NCI-H2029 (cell line): ENCODE measurements at regions not wholly inside any gene's neighbourhood (a gene's known extent, or its start where the extent isn't known, plus 50 kb on each side); places are given as distances from the start of the nearest gene placed in this dataset.

Source experiments
- DNase-seq: peaks from one replicate; lab custom pipeline; 2025; lab: John Stamatoyannopoulos, UW

DNA sequence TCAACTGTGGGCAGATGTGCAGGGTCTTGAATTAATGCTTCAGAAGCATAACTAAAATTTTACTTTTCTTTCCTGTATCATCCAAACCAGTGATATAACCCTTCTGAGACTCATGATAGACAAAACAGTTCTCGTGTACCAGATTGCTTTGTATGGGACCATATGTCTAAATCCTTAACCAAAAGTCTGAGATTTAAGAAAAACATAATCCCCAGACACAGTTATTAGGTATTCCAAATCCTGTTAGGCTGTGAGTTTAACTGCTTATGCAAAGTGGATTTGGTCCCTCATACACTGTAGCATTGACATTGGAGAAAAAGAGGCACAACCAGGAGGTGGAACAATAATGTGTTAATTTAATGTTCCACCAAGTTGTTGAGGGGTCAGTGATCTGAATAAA is 235.0 kb downstream of the PMAIP1 start:
- DNase-seq: no peak

DNA sequence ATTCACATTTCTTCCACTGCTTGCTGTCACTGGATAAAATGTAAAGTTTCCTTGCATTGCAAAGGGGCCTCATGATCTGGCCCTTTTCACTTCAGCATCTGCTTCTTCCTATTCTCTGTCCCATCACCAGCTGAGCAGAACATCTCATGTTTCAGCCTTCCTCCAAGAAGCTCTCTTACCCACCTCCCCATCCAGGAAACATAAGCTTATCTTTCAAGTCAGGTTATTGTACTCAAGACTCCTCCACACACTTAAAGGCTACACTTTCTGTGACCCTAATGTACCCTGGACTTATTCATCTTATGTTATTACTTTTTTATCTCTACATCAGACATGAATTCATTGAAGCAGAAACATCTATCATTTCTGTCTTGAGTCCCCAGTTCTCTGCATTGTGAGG is 230.5 kb downstream of the PMAIP1 start:
- no peak for DNase-seq

GRCh38 chr18:60123031-60123430 is 223.2 kb downstream of the PMAIP1 start:
- DNase-seq: no peak

DNA sequence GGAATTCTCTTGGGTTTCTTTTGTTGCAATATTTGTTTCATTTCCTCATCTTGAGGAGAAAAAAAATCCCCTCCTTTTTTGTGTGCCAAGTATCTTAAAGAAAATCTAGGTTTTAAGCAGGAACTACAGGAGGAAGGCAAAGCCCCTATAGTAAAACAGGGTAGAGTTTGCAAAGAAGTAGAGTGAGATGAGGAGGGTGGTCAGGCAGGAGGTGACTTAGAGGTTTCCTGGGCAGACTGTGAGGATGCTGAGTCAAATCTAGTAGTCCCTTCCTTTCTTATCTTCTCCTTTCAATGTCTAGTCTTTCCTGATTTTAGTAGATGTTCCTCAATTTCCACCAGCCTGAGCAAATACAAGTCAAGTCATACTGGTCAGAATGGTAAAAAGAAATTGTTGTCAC is 222.5 kb downstream of the PMAIP1 start:
- DNase-seq: no peak

GRCh38 chr18:60120231-60120750 is 220.5 kb downstream of the PMAIP1 start:
- DNase-seq: no peak

DNA sequence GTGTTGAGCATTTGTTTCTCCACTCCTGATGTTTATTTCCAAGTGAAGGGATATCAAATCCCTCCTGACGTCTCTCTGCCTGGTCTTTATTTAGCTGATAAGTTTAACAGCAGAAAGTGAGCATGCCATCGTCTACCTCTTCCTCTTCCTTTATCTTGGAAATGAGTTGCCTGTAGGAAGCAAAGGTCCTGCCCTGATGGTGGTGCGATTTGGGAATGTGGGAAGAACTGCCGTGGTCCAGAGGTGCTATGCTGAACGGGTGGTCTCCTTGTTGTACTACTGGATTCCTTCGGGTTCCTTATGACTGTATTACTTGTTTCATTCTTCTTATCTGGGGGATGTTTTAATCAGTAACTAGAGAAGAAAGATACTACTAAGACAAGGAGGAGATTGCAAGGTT is 217.5 kb downstream of the PMAIP1 start:
- DNase-seq: no peak

- DNase-seq: no peak
Measured at GRCh38 chr18:60113396-60113795, 213.6 kb downstream of the PMAIP1 start.

DNA sequence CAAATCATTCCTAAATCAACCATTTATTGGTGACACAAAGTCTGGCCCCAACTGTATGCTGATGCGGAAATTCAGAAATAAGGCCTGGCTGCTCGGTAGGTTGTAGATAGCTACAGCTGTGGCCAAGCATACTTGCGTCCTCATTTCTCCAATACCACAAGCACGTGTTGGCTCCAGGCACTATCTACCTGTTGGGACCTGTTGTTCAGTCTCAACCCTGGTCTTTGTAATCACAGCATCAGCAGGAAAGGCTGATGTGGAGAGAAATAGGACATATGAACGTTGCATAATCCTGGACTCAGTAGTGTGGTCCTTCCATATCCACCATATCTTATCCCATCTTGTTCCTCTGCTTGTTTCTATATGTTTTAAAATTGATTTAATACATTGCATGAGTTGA is 212.6 kb downstream of the PMAIP1 start:
- DNase-seq: no peak

DNA sequence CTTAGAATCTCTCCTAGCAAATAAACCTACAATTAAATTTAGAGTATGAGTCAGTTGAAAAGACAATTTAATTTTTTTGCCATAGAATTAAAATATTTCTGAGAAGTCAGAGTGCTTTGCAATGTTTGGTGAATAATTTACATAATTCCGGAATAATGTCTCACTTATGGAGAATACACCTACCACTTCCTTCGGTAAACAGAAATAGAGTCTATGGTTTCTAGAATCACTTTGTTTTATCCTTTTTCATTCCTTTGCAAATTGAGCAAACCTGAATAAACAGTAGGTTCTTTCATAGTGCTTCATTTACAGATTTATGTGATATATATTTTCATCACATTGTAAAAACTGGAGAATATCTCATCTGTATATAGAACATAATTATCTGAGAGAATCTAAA is 211.7 kb downstream of the PMAIP1 start:
- DNase-seq: no peak

DNA sequence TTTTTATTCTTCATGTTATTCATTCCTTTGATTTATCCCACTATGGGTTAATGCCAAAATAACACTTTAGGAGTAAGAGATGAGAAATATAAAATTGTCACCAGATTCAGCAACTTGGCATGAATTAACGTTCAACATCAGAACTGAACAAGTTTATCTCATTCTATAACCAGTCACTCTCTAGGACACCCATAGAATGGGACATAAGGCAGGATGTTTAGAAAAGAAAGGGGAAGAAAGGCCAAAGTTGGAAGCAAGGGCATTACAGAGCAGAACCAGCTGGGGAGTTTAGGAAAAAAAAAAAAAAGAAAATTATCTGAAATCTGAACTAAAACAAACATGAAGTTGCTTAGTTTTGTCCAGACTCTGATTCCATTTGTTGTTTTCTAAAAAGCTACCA is 211.0 kb downstream of the PMAIP1 start:
- DNase-seq: no peak

DNA sequence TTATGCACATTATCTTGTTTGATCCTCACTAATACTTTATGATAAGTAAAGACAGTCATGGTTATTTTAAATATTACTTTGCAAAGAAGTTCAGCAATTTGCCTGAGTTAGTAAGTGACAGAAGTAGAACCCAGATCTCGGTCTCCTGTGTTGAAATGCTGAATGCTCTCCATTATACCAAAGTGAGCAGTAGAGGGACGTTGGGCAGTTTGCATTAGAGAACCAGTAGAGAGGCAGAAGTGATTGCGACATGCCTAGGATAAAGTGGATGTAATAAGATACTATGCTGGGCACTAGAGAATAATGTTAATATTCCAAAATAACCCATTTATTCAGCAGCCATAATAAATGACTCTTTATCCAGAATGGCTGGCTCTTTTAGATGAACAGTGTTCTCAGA is 201.0 kb downstream of the PMAIP1 start:
- no peak for DNase-seq

- no peak for DNase-seq
Measured at GRCh38 chr18:60099709-60100108, 199.9 kb downstream of the PMAIP1 start.

DNA sequence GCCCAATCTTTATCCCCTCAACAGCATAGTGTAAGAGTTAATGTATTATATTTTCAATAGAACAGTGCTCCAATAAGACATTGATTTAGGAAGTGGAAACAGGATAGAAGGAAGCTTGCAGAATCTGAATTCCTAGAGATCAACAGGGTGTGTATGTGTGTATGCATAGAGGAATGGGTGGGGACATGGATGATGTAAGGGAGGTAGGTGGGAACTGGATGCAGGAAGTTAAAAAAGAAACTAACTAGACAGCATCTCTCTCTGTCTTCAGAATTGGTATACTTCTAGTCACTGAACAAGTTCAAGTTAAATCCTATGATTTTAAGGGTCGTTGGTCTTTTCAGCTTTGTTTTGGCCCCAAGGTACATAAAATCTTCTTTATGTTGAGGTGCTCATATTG is 196.6 kb downstream of the PMAIP1 start:
- DNase-seq: no peak

- no peak for DNase-seq
Measured at GRCh38 chr18:60092073-60092472, 192.3 kb downstream of the PMAIP1 start.

DNA sequence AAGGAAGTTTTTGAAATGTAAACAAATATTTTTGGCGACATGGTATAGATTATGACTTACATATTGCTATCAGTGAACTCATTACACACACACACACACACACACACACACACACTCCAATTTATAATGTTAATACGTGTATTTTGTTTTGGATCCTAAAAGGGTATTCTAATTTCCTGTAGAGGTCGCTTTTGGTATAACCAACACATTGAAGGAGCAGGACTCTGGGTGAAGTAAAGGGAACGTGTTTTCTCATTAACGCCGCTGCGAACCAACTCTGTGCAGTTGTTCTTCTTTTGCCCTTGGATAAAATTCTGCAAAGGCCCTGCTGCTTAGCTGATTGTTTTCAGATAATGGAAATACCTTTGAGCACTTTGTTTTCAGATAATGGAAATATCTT is 190.4 kb downstream of the PMAIP1 start:
- DNase-seq: no peak

GRCh38 chr18:60082790-60083189 is 183.0 kb downstream of the PMAIP1 start:
- no peak for DNase-seq

DNA sequence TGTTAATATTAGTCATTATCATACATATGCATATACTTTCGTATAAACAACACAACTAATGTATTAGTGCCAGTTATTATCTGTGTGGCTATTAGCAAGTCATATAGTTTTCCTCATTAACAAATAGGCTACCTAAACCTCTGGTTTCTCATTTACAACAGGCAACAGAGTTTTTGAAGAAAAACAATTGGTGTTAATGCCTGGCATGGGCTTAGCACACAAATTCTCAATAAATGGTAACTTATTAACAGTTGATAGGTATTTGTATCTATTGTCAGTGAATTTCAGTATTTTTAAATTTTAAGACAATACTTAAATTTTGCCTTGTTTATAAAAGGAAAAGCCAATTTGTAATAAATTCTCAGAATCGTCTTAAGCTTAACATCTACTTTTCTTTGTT is 182.5 kb downstream of the PMAIP1 start:
- DNase-seq: no peak

- DNase-seq: no peak
Measured at GRCh38 chr18:60075477-60075876, 175.7 kb downstream of the PMAIP1 start.

DNA sequence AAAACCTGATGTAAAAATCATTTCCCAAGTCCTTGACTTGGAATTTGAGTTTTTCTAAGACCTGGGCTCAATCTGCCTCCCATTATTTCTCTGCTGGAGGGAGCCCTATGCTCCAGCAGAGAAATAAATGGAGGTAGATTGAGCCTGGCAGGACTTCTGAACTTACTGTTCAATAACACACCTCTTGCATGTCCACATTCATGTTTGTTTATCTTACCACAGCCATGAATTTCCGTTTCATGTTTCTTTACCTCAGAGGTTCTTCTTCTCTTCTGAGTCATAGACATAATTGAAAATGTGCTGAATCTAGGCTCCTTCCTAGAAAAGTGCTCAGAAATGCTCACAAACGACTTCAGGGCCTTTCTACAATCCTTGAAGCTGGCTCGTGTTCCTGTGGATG is 170.8 kb downstream of the PMAIP1 start:
- DNase-seq: no peak

GRCh38 chr18:60069145-60069544 is 169.3 kb downstream of the PMAIP1 start:
- DNase-seq: no peak

DNA sequence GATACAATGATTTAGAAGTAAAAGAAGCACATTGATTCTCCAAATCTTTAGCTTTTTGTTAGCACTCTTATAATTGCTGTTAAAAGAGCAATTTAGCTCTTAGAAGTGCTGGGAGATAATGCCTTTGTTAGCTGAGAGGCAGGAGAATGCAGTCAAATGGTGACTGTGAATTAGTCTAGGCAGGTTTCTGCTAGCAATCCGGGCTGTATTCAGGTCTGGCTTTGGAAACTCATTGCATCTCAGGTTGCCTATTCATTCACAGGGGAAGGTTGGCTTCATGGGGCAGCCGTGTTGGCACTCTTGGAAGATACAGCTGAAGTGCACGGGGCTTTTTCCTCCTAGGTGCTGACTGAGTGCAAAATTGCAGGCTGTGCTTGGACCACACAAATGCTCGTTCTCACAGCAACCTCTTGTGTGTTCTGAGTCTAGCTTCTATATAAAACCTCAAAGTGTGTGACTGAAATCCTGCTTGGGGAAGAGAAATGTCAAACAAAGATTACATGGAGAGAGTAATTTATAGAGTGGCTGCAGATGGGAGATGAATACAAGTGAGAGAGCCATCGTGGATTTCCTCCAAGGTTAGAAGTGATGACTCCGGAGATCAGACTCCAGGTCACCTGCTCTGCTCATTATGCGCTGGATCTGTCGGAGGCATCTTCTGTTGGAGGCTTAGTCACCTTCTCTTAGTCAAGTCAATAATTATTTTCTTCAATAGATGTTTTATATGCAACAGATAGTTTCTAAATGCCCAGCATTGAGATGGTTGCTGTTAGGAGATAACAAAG is 167.8 kb downstream of the PMAIP1 start:
- DNase-seq: no peak

DNA sequence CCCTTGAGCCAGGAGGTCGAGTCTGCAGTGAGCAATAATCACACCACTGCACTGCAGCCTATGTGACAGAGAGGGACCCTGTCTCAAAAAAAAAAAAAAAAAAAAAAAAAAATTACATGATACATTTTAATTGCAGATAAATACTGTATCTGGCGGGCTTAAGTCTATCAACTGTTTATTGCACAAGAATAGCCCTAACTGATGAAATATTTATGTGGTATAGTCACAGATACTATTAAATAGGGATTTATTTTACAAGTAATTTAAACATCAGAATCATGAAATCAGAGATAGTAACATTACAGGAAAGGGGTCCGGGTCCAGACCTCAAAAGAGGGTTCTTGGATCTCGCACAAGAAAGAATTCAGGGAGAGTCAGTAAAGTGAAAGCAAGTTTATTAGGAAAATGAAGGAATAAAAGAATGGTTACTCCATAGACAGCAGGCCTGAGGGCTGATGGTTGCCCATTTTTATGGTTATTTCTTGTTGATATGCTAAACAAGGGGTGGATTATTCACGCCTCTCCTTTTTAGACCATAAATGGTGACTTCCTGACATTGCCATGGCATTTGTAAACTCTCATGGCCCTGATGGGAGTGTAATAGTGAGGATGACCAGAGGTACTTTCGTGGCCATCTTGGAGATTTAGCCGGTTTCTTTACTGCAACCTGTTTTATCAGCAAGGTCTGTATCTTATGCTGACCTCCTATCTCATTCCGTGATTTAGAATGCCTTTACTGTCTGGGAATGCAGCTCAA is 166.6 kb downstream of the PMAIP1 start:
- no peak for DNase-seq

- no peak for DNase-seq
Measured at GRCh38 chr18:60064271-60064670, 164.5 kb downstream of the PMAIP1 start.
